GM23338 (cell line): ENCODE measurements at regions not wholly inside any gene's neighbourhood (a gene's known extent, or its start where the extent isn't known, plus 50 kb on each side); places are given as distances from the start of the nearest gene placed in this dataset.

Source experiments
- ATAC-seq: fragments of 200-7000 bp; cut with Tn5 transposase; 3 replicates; pipeline ENCODE4 v1.9.1; 2020
- DNase-seq: peaks from one replicate; pipeline ENCODE4 v3.0.0-alpha.2; 2015; ENCODE audit warnings: low spot score
- H2AFZ ChIP-seq: fragments of 200-600 bp; sonication (generic); 2 replicates; pipeline ENCODE4 v1.8.0; 2016; ENCODE audit warnings: antibody characterized with exemption, mild to moderate bottlenecking, moderate library complexity
- H3F3A ChIP-seq: fragments of 200-600 bp; sonication (generic); replicated peaks from 2 replicates; pipeline ENCODE4 v1.8.0; 2017; ENCODE audit warnings: antibody characterized with exemption, mixed run types, low read depth
- H3K27ac ChIP-seq: fragments of 200-600 bp; sonication (generic); 2 replicates; pipeline ENCODE4 v1.6.1; 2016; ENCODE audit warnings: low read depth
- H3K27me3 ChIP-seq: fragments of 200-600 bp; sonication (generic); 2 replicates; pipeline ENCODE4 v1.8.0; 2016; ENCODE audit warnings: mild to moderate bottlenecking, mixed run types, moderate library complexity; ENCODE audit not compliant: insufficient read depth
- H3K36me3 ChIP-seq: fragments of 200-600 bp; sonication (generic); 2 replicates; pipeline ENCODE4 v1.8.0; 2016; ENCODE audit warnings: mild to moderate bottlenecking; ENCODE audit not compliant: insufficient read depth
- H3K4me1 ChIP-seq: fragments of 200-600 bp; sonication (generic); 2 replicates; pipeline ENCODE4 v1.8.0; 2016; ENCODE audit warnings: mild to moderate bottlenecking, moderate library complexity; ENCODE audit not compliant: insufficient read depth
- H3K4me2 ChIP-seq: fragments of 200-600 bp; sonication (generic); 2 replicates; pipeline ENCODE4 v1.7.1; 2017; ENCODE audit warnings: mixed run types
- H3K4me3 ChIP-seq: fragments of 200-600 bp; sonication (generic); 2 replicates; pipeline ENCODE4 v1.6.1; 2016; ENCODE audit warnings: mixed run types
- H3K79me2 ChIP-seq: fragments of 200-600 bp; sonication (generic); replicated peaks from 2 replicates; pipeline ENCODE4 v1.8.0; 2017; ENCODE audit warnings: mild to moderate bottlenecking; ENCODE audit not compliant: insufficient read depth
- H3K9me2 ChIP-seq: fragments of 200-600 bp; sonication (generic); 2 replicates; pipeline ENCODE4 v1.8.0; 2017; ENCODE audit not compliant: insufficient read depth
- H4K20me1 ChIP-seq: fragments of 200-600 bp; sonication (generic); replicated peaks from 2 replicates; pipeline ENCODE4 v1.8.0; 2017; ENCODE audit warnings: mild to moderate bottlenecking; ENCODE audit not compliant: insufficient read depth
- H3K27ac Mint-ChIP-seq: 2 replicates; pipeline ENCODE4 v1.8.0; 2020; ENCODE audit warnings: inconsistent platforms, mild to moderate bottlenecking, moderate library complexity, mixed read lengths
- H3K27me3 Mint-ChIP-seq: 3 replicates; pipeline ENCODE4 v1.8.0; 2022; ENCODE audit warnings: low read depth, mild to moderate bottlenecking, moderate library complexity, mixed read lengths, inconsistent platforms; ENCODE audit not compliant: insufficient read depth, poor library complexity
- H3K36me3 Mint-ChIP-seq: 3 replicates; pipeline ENCODE4 v1.8.0; 2021; ENCODE audit warnings: low read depth, mild to moderate bottlenecking, inconsistent platforms, moderate library complexity, mixed read lengths
- H3K4me1 Mint-ChIP-seq: 3 replicates; pipeline ENCODE4 v1.8.0; 2020; ENCODE audit warnings: mild to moderate bottlenecking, inconsistent platforms, mixed read lengths
- H3K4me3 Mint-ChIP-seq: 3 replicates; pipeline ENCODE4 v1.8.0; 2021; ENCODE audit warnings: moderate library complexity, mild to moderate bottlenecking, inconsistent platforms, mixed read lengths
- H3K9me3 Mint-ChIP-seq: 3 replicates; pipeline ENCODE4 v1.8.0; 2020; ENCODE audit warnings: moderate library complexity, mild to moderate bottlenecking, inconsistent platforms, mixed read lengths
- CREB1 ChIP-seq: fragments of 250-450 bp; sonication (Bioruptor Pico); IDR thresholded peaks from 2 replicates; pipeline ENCODE4 v1.5.0; 2020; ENCODE audit warnings: low read depth, mild to moderate bottlenecking, moderate library complexity
- EZH2 ChIP-seq: fragments of 200-600 bp; sonication (generic); IDR thresholded peaks from one replicate; pipeline ENCODE4 v1.8.0; 2017; ENCODE audit warnings: antibody characterized with exemption, mild to moderate bottlenecking, low read depth; ENCODE audit not compliant: unreplicated experiment
- EZH2phosphoT487 ChIP-seq: fragments of 200-600 bp; sonication (generic); IDR thresholded peaks from one replicate; pipeline ENCODE4 v1.8.1; 2018; ENCODE audit warnings: antibody characterized with exemption; ENCODE audit not compliant: unreplicated experiment
- JUNB ChIP-seq: IDR thresholded peaks from one replicate; pipeline ENCODE4 v1.6.1; 2016; ENCODE audit warnings: antibody characterized with exemption; ENCODE audit not compliant: unreplicated experiment
- NANOG ChIP-seq: IDR thresholded peaks from 2 replicates; pipeline ENCODE4 v1.6.1; 2016; ENCODE audit warnings: antibody characterized with exemption, borderline replicate concordance
- POLR2AphosphoS5 ChIP-seq: IDR thresholded peaks from 2 replicates; pipeline ENCODE4 v1.6.1; 2016; ENCODE audit warnings: antibody characterized with exemption, low read depth
- STAT1 ChIP-seq: IDR thresholded peaks from one replicate; pipeline ENCODE4 v1.6.1; 2016; ENCODE audit warnings: antibody characterized with exemption; ENCODE audit not compliant: unreplicated experiment
- ZNF114 ChIP-seq: fragments of 250-450 bp; sonication (Bioruptor Pico); IDR thresholded peaks from 2 replicates; pipeline ENCODE4 v1.5.0; 2020; ENCODE audit warnings: mild to moderate bottlenecking, moderate library complexity
- TF ChIP-seq, protein P1 (sequence below): fragments of 250-450 bp; sonication (Bioruptor Pico); IDR thresholded peaks from 2 replicates; pipeline ENCODE4 v1.5.0; 2020; ENCODE audit warnings: mild to moderate bottlenecking, moderate library complexity
- TF ChIP-seq, protein P2 (sequence below): IDR thresholded peaks from 2 replicates; pipeline ENCODE4 v1.6.1; 2016; ENCODE audit warnings: antibody characterized with exemption

- TF ChIP-seq, protein P1, sequence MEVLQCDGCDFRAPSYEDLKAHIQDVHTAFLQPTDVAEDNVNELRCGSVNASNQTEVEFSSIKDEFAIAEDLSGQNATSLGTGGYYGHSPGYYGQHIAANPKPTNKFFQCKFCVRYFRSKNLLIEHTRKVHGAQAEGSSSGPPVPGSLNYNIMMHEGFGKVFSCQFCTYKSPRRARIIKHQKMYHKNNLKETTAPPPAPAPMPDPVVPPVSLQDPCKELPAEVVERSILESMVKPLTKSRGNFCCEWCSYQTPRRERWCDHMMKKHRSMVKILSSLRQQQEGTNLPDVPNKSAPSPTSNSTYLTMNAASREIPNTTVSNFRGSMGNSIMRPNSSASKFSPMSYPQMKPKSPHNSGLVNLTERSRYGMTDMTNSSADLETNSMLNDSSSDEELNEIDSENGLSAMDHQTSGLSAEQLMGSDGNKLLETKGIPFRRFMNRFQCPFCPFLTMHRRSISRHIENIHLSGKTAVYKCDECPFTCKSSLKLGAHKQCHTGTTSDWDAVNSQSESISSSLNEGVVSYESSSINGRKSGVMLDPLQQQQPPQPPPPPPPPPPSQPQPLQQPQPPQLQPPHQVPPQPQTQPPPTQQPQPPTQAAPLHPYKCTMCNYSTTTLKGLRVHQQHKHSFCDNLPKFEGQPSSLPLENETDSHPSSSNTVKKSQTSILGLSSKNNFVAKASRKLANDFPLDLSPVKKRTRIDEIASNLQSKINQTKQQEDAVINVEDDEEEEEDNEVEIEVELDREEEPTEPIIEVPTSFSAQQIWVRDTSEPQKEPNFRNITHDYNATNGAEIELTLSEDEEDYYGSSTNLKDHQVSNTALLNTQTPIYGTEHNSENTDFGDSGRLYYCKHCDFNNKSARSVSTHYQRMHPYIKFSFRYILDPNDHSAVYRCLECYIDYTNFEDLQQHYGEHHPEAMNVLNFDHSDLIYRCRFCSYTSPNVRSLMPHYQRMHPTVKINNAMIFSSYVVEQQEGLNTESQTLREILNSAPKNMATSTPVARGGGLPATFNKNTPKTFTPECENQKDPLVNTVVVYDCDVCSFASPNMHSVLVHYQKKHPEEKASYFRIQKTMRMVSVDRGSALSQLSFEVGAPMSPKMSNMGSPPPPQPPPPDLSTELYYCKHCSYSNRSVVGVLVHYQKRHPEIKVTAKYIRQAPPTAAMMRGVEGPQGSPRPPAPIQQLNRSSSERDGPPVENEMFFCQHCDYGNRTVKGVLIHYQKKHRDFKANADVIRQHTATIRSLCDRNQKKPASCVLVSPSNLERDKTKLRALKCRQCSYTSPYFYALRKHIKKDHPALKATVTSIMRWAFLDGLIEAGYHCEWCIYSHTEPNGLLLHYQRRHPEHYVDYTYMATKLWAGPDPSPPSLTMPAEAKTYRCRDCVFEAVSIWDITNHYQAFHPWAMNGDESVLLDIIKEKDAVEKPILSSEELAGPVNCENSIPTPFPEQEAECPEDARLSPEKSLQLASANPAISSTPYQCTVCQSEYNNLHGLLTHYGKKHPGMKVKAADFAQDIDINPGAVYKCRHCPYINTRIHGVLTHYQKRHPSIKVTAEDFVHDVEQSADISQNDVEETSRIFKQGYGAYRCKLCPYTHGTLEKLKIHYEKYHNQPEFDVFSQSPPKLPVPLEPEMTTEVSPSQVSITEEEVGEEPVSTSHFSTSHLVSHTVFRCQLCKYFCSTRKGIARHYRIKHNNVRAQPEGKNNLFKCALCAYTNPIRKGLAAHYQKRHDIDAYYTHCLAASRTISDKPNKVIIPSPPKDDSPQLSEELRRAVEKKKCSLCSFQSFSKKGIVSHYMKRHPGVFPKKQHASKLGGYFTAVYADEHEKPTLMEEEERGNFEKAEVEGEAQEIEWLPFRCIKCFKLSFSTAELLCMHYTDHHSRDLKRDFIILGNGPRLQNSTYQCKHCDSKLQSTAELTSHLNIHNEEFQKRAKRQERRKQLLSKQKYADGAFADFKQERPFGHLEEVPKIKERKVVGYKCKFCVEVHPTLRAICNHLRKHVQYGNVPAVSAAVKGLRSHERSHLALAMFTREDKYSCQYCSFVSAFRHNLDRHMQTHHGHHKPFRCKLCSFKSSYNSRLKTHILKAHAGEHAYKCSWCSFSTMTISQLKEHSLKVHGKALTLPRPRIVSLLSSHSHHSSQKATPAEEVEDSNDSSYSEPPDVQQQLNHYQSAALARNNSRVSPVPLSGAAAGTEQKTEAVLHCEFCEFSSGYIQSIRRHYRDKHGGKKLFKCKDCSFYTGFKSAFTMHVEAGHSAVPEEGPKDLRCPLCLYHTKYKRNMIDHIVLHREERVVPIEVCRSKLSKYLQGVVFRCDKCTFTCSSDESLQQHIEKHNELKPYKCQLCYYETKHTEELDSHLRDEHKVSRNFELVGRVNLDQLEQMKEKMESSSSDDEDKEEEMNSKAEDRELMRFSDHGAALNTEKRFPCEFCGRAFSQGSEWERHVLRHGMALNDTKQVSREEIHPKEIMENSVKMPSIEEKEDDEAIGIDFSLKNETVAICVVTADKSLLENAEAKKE (CRISPR knock-in tag) = no peak
- TF ChIP-seq POLR2AphosphoS5 (no peak), CREB1 (CRISPR knock-in tag) (no peak), ZNF114 (CRISPR knock-in tag) (no peak), NANOG (no peak)
- TF ChIP-seq, protein P2, sequence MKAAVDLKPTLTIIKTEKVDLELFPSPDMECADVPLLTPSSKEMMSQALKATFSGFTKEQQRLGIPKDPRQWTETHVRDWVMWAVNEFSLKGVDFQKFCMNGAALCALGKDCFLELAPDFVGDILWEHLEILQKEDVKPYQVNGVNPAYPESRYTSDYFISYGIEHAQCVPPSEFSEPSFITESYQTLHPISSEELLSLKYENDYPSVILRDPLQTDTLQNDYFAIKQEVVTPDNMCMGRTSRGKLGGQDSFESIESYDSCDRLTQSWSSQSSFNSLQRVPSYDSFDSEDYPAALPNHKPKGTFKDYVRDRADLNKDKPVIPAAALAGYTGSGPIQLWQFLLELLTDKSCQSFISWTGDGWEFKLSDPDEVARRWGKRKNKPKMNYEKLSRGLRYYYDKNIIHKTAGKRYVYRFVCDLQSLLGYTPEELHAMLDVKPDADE = no peak
Measured at GRCh38 chr1:194268839-194269238, 1082.4 kb upstream of the B3GALT2 start (continued).

- Mint-ChIP-seq H3K27ac (no peak overlapping the region), H3K9me3 (peaks cover 24% of the 10 kb centered on the region), H3K4me3 (no peak overlapping the region), H3K36me3 (peaks cover 22% of the 10 kb centered on the region), H3K27me3 (peaks cover 3% of the 10 kb centered on the region), H3K4me1 (peaks cover 10% of the 10 kb centered on the region; the same call in 2 of the 3 replicates)
- Histone ChIP-seq H3K4me2 (no peak overlapping the region), H3K36me3 (no peaks in the 10 kb centered on the region), H3F3A (no peaks in the 10 kb centered on the region), H2AFZ (no peak overlapping the region), H3K9me2 (no peaks in the 10 kb centered on the region), H3K79me2 (no peaks in the 10 kb centered on the region), H3K27ac (no peak overlapping the region), H4K20me1 (no peaks in the 10 kb centered on the region), H3K4me3 (no peak overlapping the region), H3K4me1 (peaks cover 9% of the 10 kb centered on the region; the same call in 1 of the 2 replicates), H3K27me3 (no peaks in the 10 kb centered on the region)
- ATAC-seq (no peak), DNase-seq (no peak)
- TF ChIP-seq EZH2 = no peak
- no peak for TF ChIP-seq STAT1
- no peak for TF ChIP-seq CREB1 (CRISPR knock-in tag)
- TF ChIP-seq, protein P1 (CRISPR knock-in tag) = no peak
- no peak for TF ChIP-seq EZH2phosphoT487
- TF ChIP-seq POLR2AphosphoS5 = no peak
- TF ChIP-seq JUNB = no peak
Measured at GRCh38 chr1:194267021-194267420, 1080.6 kb upstream of the B3GALT2 start.
